ENCODE measurements at regions not wholly inside any gene's neighbourhood (a gene's known extent, or its start where the extent isn't known, plus 50 kb on each side); places are given as distances from the start of the nearest gene placed in this dataset.
"Not testable (repeated sequence)": the region's sequence is repeated elsewhere in the genome, so short reads cannot be mapped to it uniquely, and the experiment has no call there.

DNA sequence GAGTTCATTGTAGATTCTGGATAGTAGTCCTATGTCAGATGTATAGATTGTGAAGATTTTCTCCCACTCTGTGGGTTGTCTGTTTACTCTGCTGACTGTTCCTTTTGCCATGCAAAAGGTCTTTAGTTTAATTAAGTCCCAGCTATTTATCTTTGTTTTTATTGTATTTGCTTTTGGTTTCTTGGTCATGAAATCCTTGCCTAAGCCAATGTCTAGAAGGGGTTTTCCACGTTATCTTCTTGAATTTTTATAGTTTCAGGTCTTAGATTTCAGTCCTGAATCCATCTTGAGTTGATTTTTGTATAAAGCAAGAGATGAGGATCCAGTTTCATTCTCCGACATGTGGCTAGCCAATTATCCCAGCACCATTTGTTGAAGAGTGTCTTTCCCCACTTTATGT is 262.1 kb upstream of the TMC3 start:
- not testable (repeated sequence) for H3K4me3 ChIP-seq (ENCODE audit: low read depth, low read length)

DNA sequence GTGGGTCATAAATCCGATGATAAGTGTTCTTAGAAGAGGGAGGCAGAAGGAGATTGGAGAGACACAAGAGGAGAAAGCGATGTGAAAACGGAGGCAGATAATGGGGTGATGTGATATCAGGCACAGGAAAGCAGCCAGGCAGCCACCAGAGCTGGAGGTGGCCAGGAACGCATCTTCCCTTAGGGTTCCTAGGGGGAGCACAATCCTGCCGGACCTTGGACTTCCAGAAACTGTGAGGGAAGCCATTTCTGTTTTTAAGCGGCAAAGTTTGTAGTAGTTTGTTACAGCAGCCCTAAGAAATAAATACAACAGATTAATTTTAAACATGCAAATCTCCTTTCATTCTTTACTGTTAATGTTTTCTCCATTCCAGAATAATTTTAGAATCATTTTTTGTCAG is 259.9 kb upstream of the TMC3 start:
- H3K4me3 ChIP-seq (ENCODE audit: low read depth, low read length) = no peak overlapping the region

GRCh38 chr15:81625896-81626295 is 251.9 kb upstream of the TMC3 start:
- H3K4me3 ChIP-seq (ENCODE audit: low read depth, low read length) = no peak overlapping the region

DNA sequence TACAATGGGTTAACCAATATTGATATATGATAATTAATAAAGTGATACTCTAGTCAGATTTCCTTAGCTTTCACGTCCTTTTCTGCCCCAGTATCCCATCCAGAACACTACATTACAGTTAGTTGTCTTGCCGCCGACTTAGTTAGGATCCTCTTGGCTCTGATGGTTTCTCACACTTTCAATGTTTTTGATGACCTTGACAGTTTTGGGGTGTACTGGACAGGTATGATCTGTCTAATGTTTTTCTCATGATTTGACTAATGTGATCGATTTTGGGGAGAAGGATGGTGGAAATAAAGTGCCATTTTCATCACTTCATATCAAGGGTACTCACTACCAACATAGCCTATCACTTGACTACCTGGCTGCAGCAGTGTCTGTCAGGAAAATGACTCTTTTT is 245.0 kb upstream of the TMC3 start:
- no peak overlapping the region for H3K4me3 ChIP-seq (ENCODE audit: low read depth, low read length)

- H3K4me3 ChIP-seq (ENCODE audit: low read depth, low read length) = no peak overlapping the region
Observed at GRCh38 chr15:81612631-81613030, 238.6 kb upstream of the TMC3 start.

DNA sequence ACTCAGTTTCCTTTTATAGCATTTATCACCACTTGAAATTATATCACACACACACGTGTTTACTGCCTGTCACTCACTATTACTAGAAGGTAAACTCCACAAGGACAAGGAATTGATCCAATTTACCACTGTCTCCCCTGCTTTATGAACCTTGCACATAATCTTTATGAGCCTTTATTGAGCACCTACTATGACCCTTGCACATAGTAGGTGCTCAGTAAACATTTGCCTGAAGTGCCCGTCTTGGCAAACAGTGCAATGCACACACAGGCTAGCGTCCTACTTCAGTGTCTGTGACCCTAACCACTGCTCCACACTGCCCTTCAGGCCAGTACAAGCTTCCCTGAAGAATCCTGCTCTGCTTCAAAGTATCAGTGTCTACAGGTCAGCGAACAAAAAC is 237.7 kb upstream of the TMC3 start:
- H3K4me3 ChIP-seq (ENCODE audit: low read depth, low read length) = no peak overlapping the region

DNA sequence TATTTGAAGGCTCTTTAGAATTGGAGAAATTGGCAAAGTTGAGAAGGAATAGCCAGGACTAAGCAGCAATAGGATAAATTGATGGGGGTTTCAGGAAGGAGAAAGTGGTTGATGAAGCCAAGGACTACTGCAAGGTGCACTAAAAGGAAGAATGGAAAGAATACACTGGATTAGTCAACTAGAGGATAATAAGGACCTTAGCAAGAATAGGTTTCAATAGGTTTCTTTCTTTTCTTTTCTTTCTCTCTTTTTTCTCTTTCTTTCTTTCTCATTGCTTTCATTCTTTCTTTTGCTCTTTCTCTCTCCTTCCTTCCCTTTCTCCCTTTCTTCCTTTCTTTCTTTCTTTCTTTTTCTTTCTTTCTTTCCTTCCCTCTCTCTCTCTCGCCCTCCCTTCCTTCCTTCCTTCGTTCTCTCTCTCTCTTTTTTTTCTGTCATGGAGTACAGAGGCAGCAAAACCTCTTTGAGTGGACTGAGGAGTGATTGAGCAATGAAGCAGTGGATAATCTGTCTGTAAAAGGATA is 234.4 kb upstream of the TMC3 start:
- no peak overlapping the region for H3K4me3 ChIP-seq (ENCODE audit: low read depth, low read length)

- no peak overlapping the region for H3K4me3 ChIP-seq (ENCODE audit: low read depth, low read length)
Observed at GRCh38 chr15:81604713-81605112, 230.7 kb upstream of the TMC3 start.

DNA sequence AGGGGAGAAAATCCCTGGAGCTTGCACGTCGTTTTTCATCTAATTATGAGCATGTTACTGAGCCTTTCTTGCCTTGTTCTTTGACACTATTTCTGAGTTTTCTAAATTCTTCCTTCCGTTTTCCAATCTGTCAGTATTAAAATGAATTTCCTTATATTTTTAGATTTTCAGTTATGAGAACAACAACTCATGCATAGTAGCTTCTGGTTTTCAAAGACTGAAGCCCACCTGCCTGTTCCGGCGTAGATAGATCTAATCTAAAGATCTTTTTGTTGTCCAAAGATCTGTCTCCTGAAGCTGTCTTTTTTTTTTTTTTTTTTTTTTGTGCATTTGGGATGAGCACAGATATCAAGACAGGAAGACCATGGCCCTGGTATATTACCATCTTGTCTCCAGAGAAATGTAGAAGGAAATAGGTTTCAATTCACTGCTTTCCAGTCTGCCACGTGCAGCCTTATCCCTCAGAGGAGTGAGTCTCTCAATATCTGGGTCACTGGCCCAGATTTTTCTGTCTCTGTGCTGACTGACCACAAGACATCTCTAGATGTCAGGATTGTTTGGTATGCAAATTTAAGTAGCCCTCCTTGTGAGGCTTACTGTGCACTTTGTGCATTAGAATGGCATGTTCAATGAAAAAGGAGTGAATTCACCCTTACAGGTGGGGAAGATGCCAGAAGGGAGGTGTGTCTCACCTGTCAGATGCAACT is 222.3 kb upstream of the TMC3 start:
- no peak overlapping the region for H3K4me3 ChIP-seq (ENCODE audit: low read depth, low read length)

- no peak overlapping the region for H3K4me3 ChIP-seq (ENCODE audit: low read depth, low read length)
Observed at GRCh38 chr15:81595752-81596151, 221.7 kb upstream of the TMC3 start.

DNA sequence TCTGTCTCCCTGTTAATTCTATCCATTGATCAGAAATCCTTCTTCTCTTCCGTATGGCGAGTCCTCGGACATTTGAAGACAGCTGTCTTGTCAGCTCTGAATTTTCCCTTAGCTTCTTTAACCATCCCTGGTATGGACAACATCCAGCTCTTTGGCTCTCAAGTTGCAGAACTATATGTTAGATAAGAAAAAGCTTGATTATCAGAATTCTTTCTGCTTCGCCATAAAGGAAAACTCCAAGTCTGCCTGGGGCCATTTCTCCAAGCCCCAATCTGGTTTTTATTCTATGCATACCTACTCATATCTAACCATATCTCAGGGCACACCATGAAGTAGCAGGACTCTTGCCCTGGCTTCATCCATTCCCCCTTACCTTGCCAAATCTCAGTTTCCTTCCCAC is 215.7 kb upstream of the TMC3 start:
- no peak overlapping the region for H3K4me3 ChIP-seq (ENCODE audit: low read depth, low read length)

DNA sequence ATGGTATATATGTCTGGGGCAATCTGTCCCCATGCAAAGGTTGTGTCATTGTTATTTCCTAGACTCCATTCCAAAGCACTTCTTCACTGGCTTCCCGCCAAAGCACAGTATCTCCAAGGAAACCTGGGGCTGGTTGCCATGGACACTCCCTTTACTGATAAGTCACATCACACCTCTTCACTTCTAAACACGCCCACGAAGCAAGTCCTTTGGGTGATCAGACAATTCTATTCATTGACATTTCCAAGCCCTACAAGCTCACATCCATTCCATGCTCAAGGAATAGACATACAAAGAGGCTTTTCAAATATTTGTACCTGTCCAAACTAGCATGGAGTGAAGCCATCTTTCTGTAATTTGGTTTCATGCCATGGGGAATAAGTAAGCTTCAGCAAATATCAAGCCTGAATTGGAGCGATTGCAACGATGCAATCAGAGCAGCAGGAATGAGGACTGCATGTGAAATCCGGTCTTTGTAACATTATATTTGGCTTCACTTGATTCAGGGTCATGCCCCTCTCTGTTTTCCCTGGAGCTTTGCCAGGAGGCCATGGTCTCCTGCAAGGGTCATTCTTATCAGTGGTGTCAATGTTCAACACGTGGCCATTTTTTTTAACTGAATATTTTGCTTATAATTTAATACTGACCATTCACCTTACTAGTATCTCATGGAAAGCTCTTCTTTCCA is 201.6 kb upstream of the TMC3 start:
- H3K4me3 ChIP-seq (ENCODE audit: low read depth, low read length) = no peak overlapping the region

DNA sequence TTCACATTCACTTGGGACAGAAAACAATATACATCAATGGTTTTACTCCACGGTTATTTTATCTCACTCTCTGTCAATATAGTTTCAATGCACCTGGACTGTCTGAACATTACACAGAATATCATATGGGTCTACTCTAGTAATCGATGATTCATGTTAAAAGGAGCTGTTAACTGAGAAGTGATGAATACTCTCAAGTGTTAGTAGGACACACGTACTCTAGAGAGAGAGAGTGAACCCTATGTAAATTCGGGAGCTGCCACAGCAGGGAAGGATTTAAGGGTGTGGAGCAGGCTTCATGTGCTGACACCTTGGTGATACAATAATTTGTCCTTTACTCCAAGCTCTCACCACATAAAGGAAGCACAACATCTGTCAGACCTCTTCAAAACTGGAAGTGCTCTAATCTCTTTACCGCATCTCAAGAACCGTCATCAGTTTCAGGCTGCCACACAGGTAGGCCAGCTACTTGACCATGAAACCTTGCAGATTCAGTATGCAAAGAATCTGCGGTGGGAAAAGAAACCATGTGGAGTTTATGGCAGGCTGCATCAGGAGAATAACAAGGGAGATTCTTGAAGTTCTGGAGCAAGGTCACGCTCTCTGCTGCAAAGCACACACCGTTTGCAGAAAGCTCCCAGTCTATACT is 199.2 kb upstream of the TMC3 start:
- no peak overlapping the region for H3K4me3 ChIP-seq (ENCODE audit: low read depth, low read length)

DNA sequence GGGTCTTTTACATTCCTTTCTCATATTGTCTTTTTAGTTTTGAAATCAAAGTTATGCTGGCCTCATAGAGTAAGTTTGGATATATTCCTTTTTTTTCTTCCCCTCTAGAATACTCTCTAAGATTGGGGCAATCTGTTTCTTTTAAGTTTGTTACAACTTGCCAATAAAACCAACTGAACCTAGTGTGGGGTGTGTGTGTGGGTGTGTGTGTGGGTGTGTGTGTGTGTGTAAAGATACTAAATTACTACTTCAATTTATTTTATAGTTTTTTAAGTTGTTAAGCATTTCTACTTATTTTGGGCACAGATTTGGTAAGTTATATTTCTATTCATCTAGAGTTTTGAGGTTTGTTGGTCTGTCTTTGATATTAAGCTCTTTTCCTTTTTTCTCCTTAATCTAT is 198.2 kb upstream of the TMC3 start:
- no peak overlapping the region for H3K4me3 ChIP-seq (ENCODE audit: low read depth, low read length)

DNA sequence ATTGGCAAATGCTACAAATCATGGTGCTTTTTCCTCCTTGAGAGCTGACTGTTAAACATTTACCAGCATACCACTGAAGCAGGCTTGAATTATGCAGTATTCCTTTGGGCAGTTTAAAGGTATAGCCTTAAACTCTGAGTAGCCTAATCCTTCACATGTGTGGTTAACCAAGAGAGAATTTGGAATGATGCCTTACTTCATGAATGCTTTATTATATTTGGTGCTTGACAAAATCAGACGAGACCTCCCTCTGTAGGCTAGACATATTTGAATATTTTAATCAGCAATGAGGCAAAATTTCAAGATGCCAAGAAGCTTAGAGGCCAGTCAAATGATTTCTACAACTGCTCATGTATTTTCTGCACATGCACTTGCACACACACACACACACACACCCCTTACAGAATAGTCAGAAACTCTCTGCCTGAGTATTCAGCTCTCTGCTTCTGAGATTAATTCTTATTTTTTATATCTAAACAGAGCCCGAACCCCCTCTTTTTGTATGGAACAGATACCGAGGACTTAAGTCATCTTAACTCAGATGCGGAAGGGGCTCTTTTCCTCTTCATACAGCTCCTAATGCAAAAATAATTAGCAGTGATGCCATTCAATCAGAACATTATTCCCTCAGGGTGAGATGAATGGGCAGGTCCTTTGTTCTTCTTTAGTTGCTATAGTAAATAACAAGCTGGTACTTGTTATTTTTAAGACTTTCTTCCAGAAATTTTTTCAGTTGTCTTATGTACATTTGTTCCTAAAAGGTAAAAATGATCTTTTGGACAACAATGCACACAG is 195.5 kb upstream of the TMC3 start:
- H3K4me3 ChIP-seq (ENCODE audit: low read depth, low read length) = no peak overlapping the region

DNA sequence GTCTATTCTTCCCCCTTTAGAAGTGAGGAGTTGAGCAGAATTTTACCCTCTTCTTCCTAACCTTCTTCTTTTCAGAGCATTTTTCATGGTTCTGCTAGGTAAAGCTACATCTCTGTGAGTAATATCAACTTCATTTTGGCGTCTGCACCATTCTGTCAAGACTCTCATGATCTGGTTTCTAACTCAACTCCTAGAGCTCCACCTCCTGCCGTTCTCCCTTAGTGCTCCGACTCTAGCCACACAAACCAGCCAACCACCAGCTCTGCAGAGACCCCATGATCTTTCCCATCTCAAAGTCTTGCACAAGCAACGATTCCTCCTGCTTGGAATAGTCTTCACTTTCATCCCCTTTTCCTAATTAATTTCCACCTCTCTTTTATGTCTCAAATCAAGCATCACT is 193.9 kb upstream of the TMC3 start:
- no peak overlapping the region for H3K4me3 ChIP-seq (ENCODE audit: low read depth, low read length)

DNA sequence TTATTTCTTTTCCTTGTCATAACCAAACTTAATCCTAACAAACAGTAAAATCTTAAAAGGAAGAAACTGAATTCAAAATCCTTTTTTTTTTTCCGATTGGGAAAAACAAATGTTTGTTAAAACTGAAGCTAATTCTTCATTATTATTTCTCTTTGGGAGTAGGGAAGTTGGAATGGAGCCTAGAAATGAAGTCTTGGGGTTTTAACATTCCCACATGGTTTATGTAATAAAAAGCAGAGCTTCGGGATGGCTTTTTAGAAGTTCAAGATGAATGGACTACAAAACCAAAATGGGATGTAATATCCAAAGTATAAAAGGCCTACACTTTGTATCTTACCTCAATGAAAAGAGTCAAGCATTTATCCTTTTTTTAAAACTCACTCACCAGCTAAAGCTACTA is 189.0 kb upstream of the TMC3 start:
- no peak overlapping the region for H3K4me3 ChIP-seq (ENCODE audit: low read depth, low read length)

DNA sequence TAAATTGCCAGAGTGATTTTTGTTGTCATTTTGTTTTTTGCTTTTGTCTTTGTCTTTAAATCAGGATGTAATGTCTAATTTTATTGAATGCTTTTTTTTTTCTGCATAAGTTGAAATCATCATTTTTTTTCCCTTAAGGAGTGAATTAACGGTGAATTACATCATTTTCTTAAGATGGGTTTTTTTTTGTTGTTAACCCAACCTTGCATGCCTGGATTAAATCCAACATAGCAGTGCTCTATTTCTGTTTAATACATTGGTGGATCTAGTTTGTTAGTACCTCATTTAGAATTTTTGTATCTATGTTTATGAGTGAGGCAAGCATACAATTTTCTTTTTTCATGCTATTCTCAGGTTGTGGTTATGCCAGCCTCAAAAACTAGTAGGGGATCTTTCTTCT is 186.4 kb upstream of the TMC3 start:
- no peak overlapping the region for H3K4me3 ChIP-seq (ENCODE audit: low read depth, low read length)

- H3K4me3 ChIP-seq (ENCODE audit: low read depth, low read length) = no peak overlapping the region
Observed at GRCh38 chr15:81558056-81558455, 184.0 kb upstream of the TMC3 start.

GRCh38 chr15:81555346-81555745 is 181.3 kb upstream of the TMC3 start:
- no peak overlapping the region for H3K4me3 ChIP-seq (ENCODE audit: low read depth, low read length)

DNA sequence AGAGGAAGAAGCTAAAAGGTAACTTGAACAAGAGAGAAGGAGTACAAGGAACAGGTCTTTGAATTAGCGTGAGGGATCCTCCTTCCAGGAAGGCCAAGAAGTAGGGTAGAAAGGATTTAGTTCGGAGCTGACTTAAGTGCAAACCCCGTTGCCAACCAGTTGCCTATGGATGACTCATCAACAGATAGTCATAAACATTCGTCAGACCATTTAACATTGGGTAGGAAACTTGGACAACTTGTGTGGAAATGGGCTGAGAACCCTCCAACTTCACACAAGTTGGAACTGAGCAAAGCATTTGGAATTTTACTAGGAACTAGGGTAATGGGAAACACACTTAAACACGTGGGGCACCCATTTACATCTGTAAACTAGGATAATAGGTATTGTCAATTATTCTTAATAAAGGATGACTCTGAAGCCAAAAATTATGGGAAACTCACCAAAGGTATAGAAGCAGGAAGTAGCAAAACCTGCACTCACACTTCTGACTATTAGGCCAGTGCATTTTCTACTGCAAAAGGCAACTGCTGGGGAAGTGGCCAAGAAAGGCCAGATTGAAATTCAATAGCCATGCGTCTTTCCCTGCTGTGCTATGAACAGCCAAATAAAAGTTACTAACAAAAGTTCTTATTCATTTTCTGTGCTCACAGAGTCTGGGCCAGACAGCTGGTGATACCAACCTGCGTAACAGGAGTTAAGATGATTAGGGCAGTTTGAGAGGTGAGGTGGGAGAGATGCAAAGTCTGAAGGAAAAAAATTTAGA is 174.5 kb upstream of the TMC3 start:
- no peak overlapping the region for H3K4me3 ChIP-seq (ENCODE audit: low read depth, low read length)

All from iPS-11a (cell line).